ENCODE measurements at regions not wholly inside any gene's neighbourhood (a gene's known extent, or its start where the extent isn't known, plus 50 kb on each side); places are given as distances from the start of the nearest gene placed in this dataset.

DNA sequence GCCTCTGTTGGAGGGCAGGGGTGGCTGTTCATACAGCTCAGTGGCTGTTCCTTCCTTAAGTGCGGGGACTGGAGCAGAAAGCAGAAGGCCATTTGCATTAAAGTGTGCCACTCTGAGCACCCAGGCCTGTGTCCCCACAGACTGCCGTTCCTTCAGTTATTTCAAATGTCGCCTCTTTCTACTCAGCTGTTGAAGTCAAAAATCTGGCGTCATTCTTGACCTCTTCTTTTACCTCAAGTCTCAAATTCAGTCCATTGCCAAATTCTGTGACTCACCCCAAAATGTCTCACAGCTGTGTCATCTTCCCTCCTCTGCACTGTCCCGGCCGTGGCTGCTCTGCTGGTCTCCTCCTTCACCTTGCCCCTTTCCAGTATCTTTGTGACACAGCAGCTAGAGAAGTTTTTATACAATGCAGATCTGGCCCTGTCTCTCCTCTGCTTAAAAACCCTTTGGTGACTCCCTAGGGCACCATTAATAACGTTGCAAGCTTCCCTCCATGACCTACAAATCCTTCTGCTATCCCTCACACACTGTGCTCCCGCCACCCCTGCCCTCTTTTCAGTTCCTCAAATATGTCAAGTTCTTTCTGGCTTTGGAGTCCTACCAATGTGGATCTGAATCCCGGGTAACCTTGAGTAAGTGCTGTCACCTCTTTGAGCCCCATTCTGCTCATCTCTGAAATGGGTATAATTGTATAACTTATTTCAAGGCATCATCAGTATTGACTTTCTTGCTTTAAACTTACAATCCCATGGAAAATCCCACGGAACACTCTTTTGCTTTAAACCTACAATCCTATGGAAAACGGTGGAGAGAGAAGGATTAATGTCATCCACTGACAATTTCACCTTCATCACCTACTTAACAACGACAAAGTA is 98.3 kb upstream of the BOD1 start (continued):
- TF ChIP-seq, protein P1, sequence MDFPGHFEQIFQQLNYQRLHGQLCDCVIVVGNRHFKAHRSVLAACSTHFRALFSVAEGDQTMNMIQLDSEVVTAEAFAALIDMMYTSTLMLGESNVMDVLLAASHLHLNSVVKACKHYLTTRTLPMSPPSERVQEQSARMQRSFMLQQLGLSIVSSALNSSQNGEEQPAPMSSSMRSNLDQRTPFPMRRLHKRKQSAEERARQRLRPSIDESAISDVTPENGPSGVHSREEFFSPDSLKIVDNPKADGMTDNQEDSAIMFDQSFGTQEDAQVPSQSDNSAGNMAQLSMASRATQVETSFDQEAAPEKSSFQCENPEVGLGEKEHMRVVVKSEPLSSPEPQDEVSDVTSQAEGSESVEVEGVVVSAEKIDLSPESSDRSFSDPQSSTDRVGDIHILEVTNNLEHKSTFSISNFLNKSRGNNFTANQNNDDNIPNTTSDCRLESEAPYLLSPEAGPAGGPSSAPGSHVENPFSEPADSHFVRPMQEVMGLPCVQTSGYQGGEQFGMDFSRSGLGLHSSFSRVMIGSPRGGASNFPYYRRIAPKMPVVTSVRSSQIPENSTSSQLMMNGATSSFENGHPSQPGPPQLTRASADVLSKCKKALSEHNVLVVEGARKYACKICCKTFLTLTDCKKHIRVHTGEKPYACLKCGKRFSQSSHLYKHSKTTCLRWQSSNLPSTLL (IDR thresholded peaks at IDR 0.05): no peak
- TF ChIP-seq NR3C1 (CRISPR knock-in tag; IDR thresholded peaks at IDR 0.05) (no peak), TBL1XR1 (IDR thresholded peaks at IDR 0.05; ENCODE audit: low read length in 2 of 2) (no peak), XRCC4 (IDR thresholded peaks at IDR 0.05; ENCODE audit: extremely low read depth, insufficient read depth, insufficient read length) (no peak), E2F3 (CRISPR knock-in tag; IDR thresholded peaks at IDR 0.05) (no peak), FOXM1 (IDR thresholded peaks at IDR 0.05; ENCODE audit: low read depth) (peak; percentile 54; the same call in 1 of the 2 replicates), FOXM1 (CRISPR knock-in tag; IDR thresholded peaks at IDR 0.05; ENCODE audit: low read depth) (no peak), EP400 (IDR thresholded peaks at IDR 0.05) (no peak), ZNF263 (CRISPR knock-in tag; IDR thresholded peaks at IDR 0.05; ENCODE audit: borderline replicate concordance) (peak; percentile 57; the same call in 1 of the 2 replicates), KDM1A (IDR thresholded peaks at IDR 0.05) (peak in 1 of 2 experiments; percentile 6; a peak in 1 of 4 replicates), POLR2G (IDR thresholded peaks at IDR 0.05; ENCODE audit: low read depth, low read length) (no peak), SPI1 (IDR thresholded peaks at IDR 0.05; ENCODE audit: borderline replicate concordance, low read depth, low read length) (0 out of 2 replicates have a peak, but pooled peaks have one; percentile 21), FOSL1 (tag; conservative IDR thresholded peaks at IDR 0.05) (peak; percentile 97), CREM (IDR thresholded peaks at IDR 0.05; ENCODE audit: low read depth) (peak; percentile 21; the same call in 1 of the 2 replicates), KLF16 (IDR thresholded peaks at IDR 0.05) (no peak), ZNF175 (CRISPR knock-in tag; IDR thresholded peaks at IDR 0.05; ENCODE audit: low read depth) (peak; percentile 14; the same call in 1 of the 2 replicates), LCOR (CRISPR knock-in tag; IDR thresholded peaks at IDR 0.05) (peak; percentile 91)
- TF ChIP-seq, protein P2, sequence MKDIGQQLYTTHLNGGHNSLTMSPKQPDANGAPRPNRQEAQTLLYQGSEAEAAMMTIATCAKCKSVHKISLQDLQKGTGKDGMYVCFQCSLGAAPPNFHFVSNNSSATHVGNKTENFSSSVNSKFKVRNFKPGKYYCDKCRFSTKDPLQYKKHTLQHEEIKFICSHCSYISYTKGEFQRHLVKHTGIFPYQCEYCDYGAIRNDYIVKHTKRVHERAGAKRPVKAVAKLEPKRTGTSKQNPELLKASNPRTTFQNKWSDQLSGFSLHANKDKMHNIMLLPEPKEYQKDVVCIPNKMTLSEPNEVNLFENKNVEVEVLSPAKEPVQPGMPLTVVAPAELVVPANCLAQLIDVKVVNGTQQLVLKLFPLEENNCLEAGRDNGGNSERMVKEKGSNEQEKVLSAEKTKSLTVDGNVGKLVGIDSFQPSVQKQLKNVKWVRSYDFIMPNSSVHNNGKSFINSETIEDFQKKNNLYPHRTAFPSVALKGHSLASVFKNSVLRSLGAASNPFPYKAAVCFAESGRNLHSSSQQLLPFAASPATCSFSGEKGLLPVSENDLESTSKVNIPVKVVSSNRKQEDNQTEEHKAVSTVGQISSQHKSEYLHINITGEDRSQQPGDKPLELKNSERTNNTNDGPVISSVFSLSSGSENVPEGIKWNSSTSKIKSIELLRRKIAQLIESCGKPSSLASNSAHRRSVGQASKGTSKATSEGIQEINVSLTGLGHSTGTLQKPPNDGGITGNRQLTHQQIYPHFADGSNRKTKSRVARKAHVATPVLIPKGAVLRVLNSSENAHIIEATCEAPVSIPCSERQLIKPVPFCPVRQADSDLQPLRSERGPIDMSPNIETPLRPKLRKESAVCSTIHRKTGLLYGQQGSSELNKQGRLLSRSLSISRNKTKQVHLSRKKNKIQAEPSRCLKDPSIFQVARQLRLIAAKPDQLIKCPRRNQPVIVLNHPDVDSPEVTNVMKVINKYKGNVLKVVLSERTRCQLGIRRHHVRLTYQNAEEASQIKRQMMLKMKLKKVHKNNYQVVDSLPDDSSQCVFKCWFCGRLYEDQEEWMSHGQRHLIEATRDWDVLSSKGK (CRISPR knock-in tag; IDR thresholded peaks at IDR 0.05): no peak
- TF ChIP-seq, protein P3, sequence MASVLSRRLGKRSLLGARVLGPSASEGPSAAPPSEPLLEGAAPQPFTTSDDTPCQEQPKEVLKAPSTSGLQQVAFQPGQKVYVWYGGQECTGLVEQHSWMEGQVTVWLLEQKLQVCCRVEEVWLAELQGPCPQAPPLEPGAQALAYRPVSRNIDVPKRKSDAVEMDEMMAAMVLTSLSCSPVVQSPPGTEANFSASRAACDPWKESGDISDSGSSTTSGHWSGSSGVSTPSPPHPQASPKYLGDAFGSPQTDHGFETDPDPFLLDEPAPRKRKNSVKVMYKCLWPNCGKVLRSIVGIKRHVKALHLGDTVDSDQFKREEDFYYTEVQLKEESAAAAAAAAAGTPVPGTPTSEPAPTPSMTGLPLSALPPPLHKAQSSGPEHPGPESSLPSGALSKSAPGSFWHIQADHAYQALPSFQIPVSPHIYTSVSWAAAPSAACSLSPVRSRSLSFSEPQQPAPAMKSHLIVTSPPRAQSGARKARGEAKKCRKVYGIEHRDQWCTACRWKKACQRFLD (CRISPR knock-in tag; IDR thresholded peaks at IDR 0.05): no peak; the same call in 1 of the 2 replicates

All from K562 (cell line).